SJSA1 (cell line): ENCODE measurements at regions not wholly inside any gene's neighbourhood (a gene's known extent, or its start where the extent isn't known, plus 50 kb on each side); places are given as distances from the start of the nearest gene placed in this dataset.

Source experiments
- DNase-seq, 2 experiments: peaks; one replicate each; pipeline ENCODE4 v3.0.0-alpha.2; 2015 to 2020; ENCODE audit warnings: low spot score in 2 of 2, low read depth in 1 of 2
- H3K27ac ChIP-seq: fragments of 250-450 bp; sonication (Bioruptor Pico); 2 replicates; pipeline ENCODE4 v1.5.1; 2020; ENCODE audit warnings: mild to moderate bottlenecking, moderate library complexity
- H3K27me3 ChIP-seq: fragments of 250-450 bp; sonication (Bioruptor Pico); replicated peaks from 2 replicates; pipeline ENCODE4 v1.5.1; 2020; ENCODE audit warnings: mild to moderate bottlenecking, moderate library complexity
- H3K36me3 ChIP-seq: fragments of 250-450 bp; sonication (Bioruptor Pico); 2 replicates; pipeline ENCODE4 v1.5.1; 2020; ENCODE audit warnings: mild to moderate bottlenecking
- H3K4me1 ChIP-seq: fragments of 250-450 bp; sonication (Bioruptor Pico); replicated peaks from 2 replicates; pipeline ENCODE4 v1.6.1; 2021; ENCODE audit warnings: mild to moderate bottlenecking
- H3K4me3 ChIP-seq: fragments of 250-450 bp; sonication (Bioruptor Pico); 2 replicates; pipeline ENCODE4 v1.5.1; 2020; ENCODE audit warnings: mild to moderate bottlenecking
- H3K9me3 ChIP-seq: fragments of 250-450 bp; sonication (Bioruptor Pico); replicated peaks from 2 replicates; pipeline ENCODE4 v1.5.1; 2020; ENCODE audit warnings: mild to moderate bottlenecking

DNA sequence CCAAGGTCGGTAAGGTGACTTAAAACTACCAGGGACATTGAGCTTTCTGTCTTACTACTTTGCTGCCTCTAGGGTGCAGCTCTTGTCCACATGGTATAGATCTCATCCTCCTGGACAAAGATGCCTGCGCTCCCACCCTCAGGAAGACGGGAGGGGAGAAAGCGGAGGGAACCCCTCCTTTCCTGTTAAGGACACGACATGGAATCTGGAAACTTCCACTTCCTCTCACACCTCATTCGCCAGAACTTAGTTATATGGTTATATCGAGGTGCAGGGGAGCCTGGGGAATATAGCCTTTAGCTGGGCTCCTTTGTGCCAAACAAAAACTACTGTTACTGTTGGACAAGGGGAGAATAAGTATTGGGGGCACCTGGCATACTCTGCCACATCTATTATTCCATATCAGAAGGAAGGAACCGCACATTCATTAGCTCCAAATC, 224.3 kb upstream of the TSHZ2 start:
- no peak for DNase-seq
- Histone ChIP-seq H3K27ac (no peak overlapping the region), H3K4me1 (no peaks in the 10 kb centered on the region), H3K9me3 (no peaks in the 10 kb centered on the region), H3K4me3 (no peak overlapping the region), H3K36me3 (no peaks in the 10 kb centered on the region), H3K27me3 (no peaks in the 10 kb centered on the region)

DNA sequence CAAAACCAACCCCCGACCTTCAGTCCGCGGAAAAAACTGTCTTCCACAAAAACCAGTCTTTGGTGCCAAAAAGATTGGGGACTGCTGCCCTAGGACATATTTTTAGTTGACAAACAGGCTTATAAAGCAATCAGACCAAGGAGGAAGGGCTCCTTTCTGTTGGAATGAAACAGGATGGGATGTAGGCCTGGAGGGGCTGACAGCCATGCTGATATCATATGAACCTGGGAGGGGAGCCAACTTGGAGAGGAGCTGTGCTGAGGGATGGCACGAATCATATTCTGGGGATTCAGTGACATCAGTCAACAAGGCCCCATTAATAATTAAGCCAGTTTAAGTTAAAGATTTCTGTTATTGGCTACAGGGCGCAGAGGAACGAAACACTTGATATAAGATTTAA, 225.4 kb upstream of the TSHZ2 start:
- Histone ChIP-seq H3K4me3 (no peak overlapping the region), H3K27ac (no peak overlapping the region), H3K9me3 (no peaks in the 10 kb centered on the region), H3K4me1 (no peaks in the 10 kb centered on the region), H3K27me3 (peaks cover 6% of the 10 kb centered on the region; the same call in 1 of the 2 replicates), H3K36me3 (no peaks in the 10 kb centered on the region)
- no peak for DNase-seq

DNA sequence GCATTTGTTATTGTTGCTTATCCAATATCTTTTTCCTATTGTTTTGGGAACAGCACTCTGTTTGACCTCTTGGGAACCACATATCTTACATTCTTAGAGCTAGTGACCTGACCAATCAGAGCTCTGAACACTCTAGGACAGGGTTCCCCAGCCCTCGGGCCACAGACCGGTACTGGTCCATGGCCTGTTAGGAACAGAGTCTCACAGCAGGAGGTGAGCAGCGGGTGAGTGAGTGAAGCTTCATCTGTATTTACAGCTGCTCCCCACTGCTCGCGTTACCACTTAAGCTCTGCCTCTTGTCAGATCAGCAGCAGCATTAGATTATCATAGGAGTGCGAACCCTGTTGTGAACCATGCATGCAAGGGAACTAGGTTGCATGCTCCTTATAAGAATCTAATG, 226.0 kb upstream of the TSHZ2 start:
- Histone ChIP-seq H3K27ac (no peak overlapping the region), H3K27me3 (peaks cover 6% of the 10 kb centered on the region; the same call in 1 of the 2 replicates), H3K9me3 (no peaks in the 10 kb centered on the region), H3K4me3 (no peak overlapping the region), H3K36me3 (no peaks in the 10 kb centered on the region), H3K4me1 (no peaks in the 10 kb centered on the region)
- peak in 1 of 2 experiments; percentile 4 for DNase-seq

DNA sequence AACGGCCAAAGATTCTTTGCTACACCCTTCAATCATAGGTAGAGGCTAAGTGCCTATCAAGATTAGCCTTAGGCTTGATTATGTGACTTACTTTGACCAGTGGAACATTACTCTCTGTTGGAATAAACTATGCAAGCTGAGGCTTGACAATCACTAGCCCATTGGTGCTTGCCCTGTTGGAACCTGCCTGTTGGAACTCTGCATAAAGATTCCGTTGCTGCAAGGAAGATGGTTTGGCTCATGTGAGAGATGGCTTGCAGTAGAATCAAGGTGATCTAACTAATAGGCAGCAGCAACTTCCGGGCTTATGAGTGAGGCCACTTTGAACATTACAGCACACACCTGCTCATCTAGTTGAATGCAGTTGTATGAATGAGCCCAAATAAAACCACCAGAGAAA, 227.7 kb upstream of the TSHZ2 start:
- H3K27me3 ChIP-seq: peaks cover 6% of the 10 kb centered on the region; the same call in 1 of the 2 replicates
- no peaks in the 10 kb centered on the region for H3K36me3 ChIP-seq
- no peak overlapping the region for H3K27ac ChIP-seq
- H3K9me3 ChIP-seq: no peaks in the 10 kb centered on the region
- no peaks in the 10 kb centered on the region for H3K4me1 ChIP-seq
- no peak for DNase-seq
- no peak overlapping the region for H3K4me3 ChIP-seq

- Histone ChIP-seq H3K36me3 (no peaks in the 10 kb centered on the region), H3K9me3 (no peaks in the 10 kb centered on the region), H3K4me1 (no peaks in the 10 kb centered on the region), H3K27me3 (peaks cover 6% of the 10 kb centered on the region; the same call in 1 of the 2 replicates), H3K4me3 (no peak overlapping the region), H3K27ac (no peak overlapping the region)
- no peak for DNase-seq
Observed at GRCh38 chr20:52738081-52738480, 234.1 kb upstream of the TSHZ2 start.

GRCh38 chr20:52736507-52736906, 235.7 kb upstream of the TSHZ2 start:
- H3K9me3 ChIP-seq: no peaks in the 10 kb centered on the region
- H3K36me3 ChIP-seq: no peaks in the 10 kb centered on the region
- no peak for DNase-seq

GRCh38 chr20:52731093-52731492, 241.1 kb upstream of the TSHZ2 start:
- H3K27me3 ChIP-seq: no peaks in the 10 kb centered on the region
- no peaks in the 10 kb centered on the region for H3K9me3 ChIP-seq
- H3K36me3 ChIP-seq: no peaks in the 10 kb centered on the region
- H3K4me3 ChIP-seq: no peak overlapping the region
- H3K27ac ChIP-seq: no peak overlapping the region
- H3K4me1 ChIP-seq: no peaks in the 10 kb centered on the region
- DNase-seq: no peak

More at GRCh38 chr20:52736507-52736906, 235.7 kb upstream of the TSHZ2 start:
- H3K27ac ChIP-seq: no peak overlapping the region
- no peaks in the 10 kb centered on the region for H3K4me1 ChIP-seq
- no peaks in the 10 kb centered on the region for H3K27me3 ChIP-seq
- no peak overlapping the region for H3K4me3 ChIP-seq

DNA sequence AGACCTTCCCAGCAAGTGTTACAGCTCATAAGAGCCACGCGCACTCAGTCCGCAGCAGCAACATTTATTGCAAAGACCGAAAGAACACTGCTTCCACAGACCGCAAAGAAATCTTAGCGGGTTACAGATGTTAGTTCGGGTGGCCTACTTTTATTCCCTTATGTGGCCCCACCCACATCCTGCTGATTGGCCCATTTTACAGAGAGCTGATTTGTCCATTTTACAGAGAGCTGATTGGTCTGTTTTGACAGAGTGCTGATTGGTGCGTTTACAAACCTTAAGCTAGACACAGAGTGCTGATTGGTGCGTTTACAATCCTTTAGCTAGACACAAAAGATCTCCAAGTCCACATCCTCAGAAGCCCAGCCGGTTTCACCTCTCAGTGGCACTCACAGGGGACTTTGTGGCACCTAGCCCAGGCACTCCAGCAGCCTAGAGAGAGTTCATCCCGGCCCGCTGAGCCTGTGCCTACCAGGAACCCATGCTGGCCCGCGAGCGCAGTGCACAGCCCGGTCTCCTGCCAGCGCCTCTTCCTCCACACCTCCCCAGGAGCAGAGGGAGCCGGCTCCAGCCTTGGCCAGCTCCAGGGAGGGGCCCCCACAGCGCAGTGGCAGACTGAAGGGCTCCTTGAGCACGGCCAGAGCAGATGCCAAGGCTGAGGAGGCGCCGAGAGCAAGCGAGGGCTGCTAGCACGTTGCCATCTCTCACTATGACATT, 244.3 kb upstream of the TSHZ2 start:
- DNase-seq: no peak
- no peaks in the 10 kb centered on the region for H3K27me3 ChIP-seq
- no peaks in the 10 kb centered on the region for H3K36me3 ChIP-seq

DNA sequence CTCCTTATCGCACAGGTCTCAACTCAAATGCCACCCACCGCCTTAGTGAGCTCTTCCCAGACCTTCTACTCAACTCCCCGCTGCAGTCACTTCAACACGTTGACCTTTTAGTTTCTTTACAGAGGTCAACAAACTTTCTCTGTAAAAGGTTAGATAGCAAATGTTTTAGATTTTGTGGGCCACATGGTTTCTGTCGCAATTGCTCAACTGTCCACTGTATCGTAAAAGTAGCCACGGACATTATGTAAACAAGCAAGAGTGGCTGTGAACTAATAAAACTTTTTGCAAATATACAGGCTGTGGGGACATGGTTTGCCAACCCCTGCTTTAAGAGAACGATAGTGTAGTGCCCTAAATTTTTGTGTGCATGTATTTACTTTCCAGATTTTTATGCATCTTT, 247.6 kb upstream of the TSHZ2 start:
- no peak for DNase-seq

More for the DNA sequence above, 244.3 kb upstream of the TSHZ2 start:
- Histone ChIP-seq H3K4me3 (no peak overlapping the region), H3K4me1 (no peaks in the 10 kb centered on the region), H3K27ac (no peak overlapping the region), H3K9me3 (no peaks in the 10 kb centered on the region)

DNA sequence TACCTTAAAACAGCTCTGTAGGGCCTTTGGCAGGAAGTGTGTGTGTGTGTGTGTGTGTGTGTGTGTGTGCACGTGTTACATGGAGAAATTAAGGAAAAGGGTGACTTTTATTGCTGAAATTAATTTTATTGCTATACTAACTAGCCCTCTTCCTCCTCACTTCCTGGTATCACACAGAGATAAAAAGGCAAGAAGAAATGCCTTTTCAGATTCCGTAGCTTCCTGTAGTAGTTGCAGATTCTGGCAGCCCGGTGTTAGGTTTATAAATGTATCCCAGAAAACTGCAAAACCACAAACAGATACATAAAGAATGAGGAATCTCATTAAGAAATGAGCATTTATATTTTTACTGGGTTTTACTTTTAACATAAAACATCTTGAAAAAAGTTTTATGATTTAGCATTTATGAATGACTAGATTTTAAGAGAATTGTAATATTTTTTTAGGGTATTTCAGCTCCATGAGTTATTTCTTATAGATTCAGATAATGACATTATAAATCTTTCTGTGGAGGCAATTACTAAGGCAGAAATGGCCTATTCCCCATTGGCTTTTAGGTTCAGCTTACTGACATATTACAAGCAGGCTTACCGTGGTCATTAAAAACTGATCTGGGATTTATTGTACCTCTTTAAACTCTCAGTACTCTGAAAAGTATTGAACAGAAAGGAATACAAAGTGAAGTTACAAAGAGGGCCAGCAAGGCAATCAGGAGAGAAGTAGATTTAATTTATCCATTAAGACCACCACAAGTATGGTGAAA, 249.1 kb upstream of the TSHZ2 start:
- H3K9me3 ChIP-seq: no peaks in the 10 kb centered on the region
- DNase-seq: no peak
- H3K27me3 ChIP-seq: peaks cover 3% of the 10 kb centered on the region; the same call in 1 of the 2 replicates
- H3K4me3 ChIP-seq: no peak overlapping the region
- H3K36me3 ChIP-seq: no peaks in the 10 kb centered on the region
- H3K4me1 ChIP-seq: no peaks in the 10 kb centered on the region
- no peak overlapping the region for H3K27ac ChIP-seq

More for the DNA sequence above, 247.6 kb upstream of the TSHZ2 start:
- no peaks in the 10 kb centered on the region for H3K36me3 ChIP-seq
- no peak overlapping the region for H3K27ac ChIP-seq
- H3K27me3 ChIP-seq: peaks cover 3% of the 10 kb centered on the region; the same call in 1 of the 2 replicates
- H3K9me3 ChIP-seq: no peaks in the 10 kb centered on the region
- no peak overlapping the region for H3K4me3 ChIP-seq
- H3K4me1 ChIP-seq: no peaks in the 10 kb centered on the region

GRCh38 chr20:52708137-52708536, 264.0 kb upstream of the TSHZ2 start:
- Histone ChIP-seq H3K36me3 (no peaks in the 10 kb centered on the region), H3K9me3 (no peaks in the 10 kb centered on the region), H3K27ac (no peak overlapping the region), H3K4me1 (no peaks in the 10 kb centered on the region), H3K4me3 (no peak overlapping the region), H3K27me3 (no peaks in the 10 kb centered on the region)
- no peak for DNase-seq

DNA sequence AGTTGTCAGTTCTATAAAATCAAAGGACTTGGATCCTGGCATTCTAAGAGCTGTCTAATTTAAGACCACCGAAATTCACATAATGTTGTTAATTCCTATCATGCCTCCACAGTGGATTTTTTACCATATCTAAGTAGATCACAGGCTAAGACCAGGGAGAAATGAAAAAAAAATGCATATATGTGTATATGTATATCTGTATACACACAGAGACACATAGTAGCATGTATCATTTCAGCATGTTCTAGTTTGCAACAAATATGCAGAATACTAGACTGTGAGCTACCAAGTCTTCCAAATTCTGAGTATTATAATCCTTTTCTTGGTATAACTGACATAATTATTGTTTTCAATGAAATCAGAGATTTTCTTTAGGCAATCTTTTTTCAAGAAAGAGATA, 267.6 kb upstream of the TSHZ2 start:
- H3K27ac ChIP-seq: no peak overlapping the region
- H3K4me3 ChIP-seq: no peak overlapping the region
- H3K36me3 ChIP-seq: no peaks in the 10 kb centered on the region
- no peaks in the 10 kb centered on the region for H3K9me3 ChIP-seq
- H3K27me3 ChIP-seq: no peaks in the 10 kb centered on the region; the same call in 1 of the 2 replicates
- no peaks in the 10 kb centered on the region for H3K4me1 ChIP-seq
- no peak for DNase-seq

- Histone ChIP-seq H3K27me3 (no peaks in the 10 kb centered on the region), H3K9me3 (no peaks in the 10 kb centered on the region), H3K27ac (no peak overlapping the region)
Observed at GRCh38 chr20:52688345-52688744, 283.8 kb upstream of the TSHZ2 start.

DNA sequence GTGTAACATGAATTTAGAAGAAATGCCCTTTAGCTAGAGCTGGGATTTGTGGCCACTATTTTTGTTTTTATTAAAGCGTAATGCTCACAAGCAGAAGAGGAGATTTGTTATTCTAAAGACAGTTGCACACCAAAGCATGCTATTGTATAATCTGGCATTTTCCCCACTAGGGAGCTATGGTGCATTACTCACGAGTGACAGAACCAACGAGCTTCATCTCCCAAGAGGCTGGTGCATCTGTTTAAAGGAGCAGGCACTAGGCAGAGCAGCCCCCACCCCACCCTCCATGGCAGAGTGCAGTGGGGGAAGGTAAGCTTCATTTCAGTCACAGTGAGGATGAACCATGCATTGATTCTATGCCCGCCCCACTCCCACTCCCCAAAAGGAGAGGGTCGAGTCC, 287.3 kb upstream of the TSHZ2 start:
- no peak overlapping the region for H3K4me3 ChIP-seq
- no peaks in the 10 kb centered on the region; the same call in 1 of the 2 replicates for H3K27me3 ChIP-seq
- no peaks in the 10 kb centered on the region for H3K4me1 ChIP-seq
- DNase-seq: no peak
- no peaks in the 10 kb centered on the region for H3K9me3 ChIP-seq
- no peaks in the 10 kb centered on the region for H3K36me3 ChIP-seq
- H3K27ac ChIP-seq: no peak overlapping the region

More at GRCh38 chr20:52688345-52688744, 283.8 kb upstream of the TSHZ2 start:
- no peak for DNase-seq
- Histone ChIP-seq H3K4me3 (no peak overlapping the region), H3K36me3 (no peaks in the 10 kb centered on the region), H3K4me1 (no peaks in the 10 kb centered on the region)
